Lower leg skin (tissue), 4 donors: ENCODE measurements at regions not wholly inside any gene's neighbourhood (a gene's known extent, or its start where the extent isn't known, plus 50 kb on each side); places are given as distances from the start of the nearest gene placed in this dataset.
A peak's percentile ranks its signal among the peaks of the same experiment; 100 is the strongest.

Experiments
- DNase-seq, 2 donors: peaks; one replicate each; pipeline ENCODE4 v3.0.0-alpha.2; 2019; ENCODE audit warnings: low spot score in 2 of 2
- H3K4me3 ChIP-seq: fragments of 200-600 bp; sonication (generic); 2 replicates; pipeline ENCODE4 v1.5.1; 2017; ENCODE audit warnings: mild to moderate bottlenecking, low read depth; ENCODE audit not compliant: poor library complexity, severe bottlenecking
- CTCF ChIP-seq, 3 donors: fragments of 450-650 bp; IDR thresholded peaks; one replicate each; pipeline ENCODE4 v1.5.1; 2016; ENCODE audit warnings: antibody characterized with exemption in 3 of 3, mild to moderate bottlenecking in 3 of 3, moderate library complexity in 2 of 3
- POLR2A ChIP-seq, 2 donors: fragments of 450-650 bp; IDR thresholded peaks; one replicate each; pipeline ENCODE4 v1.6.1; 2016 to 2017; ENCODE audit warnings: antibody characterized with exemption in 2 of 2, mild to moderate bottlenecking in 1 of 2, moderate library complexity in 1 of 2
- WGBS, 2 donors: methylation state at CpG; one replicate each; pipeline ENCODE4 v1.1.5; 2018; 5-methylcytosine and 5-hydroxymethylcytosine counted together
- intact Hi-C: fragments of 100-400 bp; cut with DNase I; formaldehyde crosslinking; loops from one replicate; pipeline ENCODE4 v1.15.0; 2023; ENCODE audit warnings: low total_unique reads

GRCh38 chr16:66289051-66289680 is 77.3 kb upstream of the CDH5 start:
- WGBS, 2 donors, result 94 to 95% methylated on average over 10 to 15 of the region's 15 CpGs
- intact Hi-C loops, result no loop called here
- TF ChIP-seq POLR2A (IDR thresholded peaks at IDR 0.05) (no peak), CTCF (IDR thresholded peaks at IDR 0.05) (no peak)
- H3K4me3 ChIP-seq, result no peak overlapping the region
- DNase-seq, result peak in 1 of 2 donors; percentile 63

DNA sequence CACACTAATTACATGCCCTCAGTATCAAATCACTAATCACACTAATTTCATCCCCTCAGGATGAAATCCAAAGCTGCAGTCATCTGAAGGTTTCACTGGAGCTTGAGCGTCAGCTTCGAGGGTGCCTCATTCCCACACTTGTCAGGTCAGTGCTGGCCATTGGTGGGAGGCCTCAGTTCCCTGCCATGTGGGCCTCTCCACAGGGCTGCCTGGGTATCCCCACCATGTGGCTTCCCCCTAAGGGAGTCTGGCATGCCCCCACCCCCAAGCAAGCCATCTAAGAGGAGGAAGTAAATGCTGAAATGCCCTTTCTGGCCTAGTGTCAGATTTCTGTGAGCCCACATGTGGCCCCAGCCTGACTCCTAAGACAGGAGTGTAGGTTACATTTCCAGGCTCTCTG is 78.6 kb upstream of the CDH5 start:
- intact Hi-C loops, result no loop called here
- TF ChIP-seq CTCF (IDR thresholded peaks at IDR 0.05) (no peak), POLR2A (IDR thresholded peaks at IDR 0.05) (no peak)
- DNase-seq, result peak in 1 of 2 donors; percentile 52
- no peak overlapping the region for H3K4me3 ChIP-seq
- WGBS, 2 donors, result 85 to 93% methylated on average over 2 of the region's 2 CpGs

- TF ChIP-seq CTCF (IDR thresholded peaks at IDR 0.05) (no peak), POLR2A (IDR thresholded peaks at IDR 0.05) (no peak)
- H3K4me3 ChIP-seq, result no peak overlapping the region
- 62 to 75% methylated on average over 2 of the region's 2 CpGs for WGBS, 2 donors
- intact Hi-C loops, result no loop called here
- peak in 1 of 2 donors; percentile 32 for DNase-seq
Observed at GRCh38 chr16:66287416-66287815, 79.1 kb upstream of the CDH5 start.

DNA sequence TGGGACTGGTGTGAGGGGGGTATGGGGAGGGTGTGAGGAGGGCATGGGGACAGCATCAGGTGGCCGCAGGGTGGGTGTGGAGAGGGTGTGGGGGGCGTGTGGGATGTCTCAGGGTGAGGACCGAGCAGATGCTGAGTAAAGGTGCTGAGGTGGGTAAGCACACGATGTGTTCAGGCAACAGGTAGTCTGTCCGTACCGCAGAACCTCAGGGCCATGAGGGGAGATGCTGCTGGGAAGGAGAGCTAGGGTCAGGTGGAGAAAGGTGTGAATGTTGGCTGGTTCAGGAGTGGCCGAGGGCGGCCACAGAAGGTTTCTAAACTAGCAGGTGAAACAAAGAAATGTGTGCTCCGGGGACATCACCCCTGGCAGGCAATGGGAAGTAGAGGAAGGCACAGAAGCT is 80.0 kb upstream of the CDH5 start:
- TF ChIP-seq POLR2A (IDR thresholded peaks at IDR 0.05) (no peak), CTCF (IDR thresholded peaks at IDR 0.05) (no peak)
- no peak overlapping the region for H3K4me3 ChIP-seq
- 92 to 93% methylated on average over 9 of the region's 9 CpGs for WGBS, 2 donors
- intact Hi-C loops, result no loop called here
- DNase-seq, result peak in 1 of 2 donors; percentile 62

DNA sequence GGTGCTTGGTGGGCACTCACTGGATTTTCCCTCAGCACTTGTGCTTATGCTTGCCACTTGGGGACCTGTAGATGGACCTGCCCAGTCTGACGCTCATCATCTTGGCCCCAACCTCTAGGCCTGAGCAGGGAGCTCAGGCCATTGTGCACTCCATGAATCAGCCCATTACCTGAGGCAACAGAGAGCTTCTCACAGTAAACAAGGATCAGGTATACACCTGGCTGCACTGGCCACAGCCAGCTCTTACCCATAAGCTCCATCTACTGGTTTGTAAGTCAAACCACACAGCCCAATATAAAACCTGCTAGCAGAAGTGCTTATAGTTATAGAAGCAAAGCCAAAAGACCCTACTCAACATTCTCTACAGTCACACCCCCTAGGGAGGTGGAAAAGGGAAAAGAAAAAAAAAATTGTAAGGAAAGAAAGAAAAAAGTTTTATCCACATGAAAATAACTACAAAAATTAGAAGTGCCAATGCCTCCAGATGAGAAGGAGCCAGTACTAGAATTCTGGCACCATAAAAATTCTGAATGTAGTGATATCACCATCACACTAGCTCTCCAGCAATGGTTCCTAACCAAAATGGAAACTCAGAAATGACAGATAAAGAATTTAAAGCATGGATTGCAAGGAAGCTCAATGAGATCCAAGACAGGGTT is 87.8 kb upstream of the CDH5 start:
- intact Hi-C loops, result loop anchor here (10.0 kb wide), 1 partner anchor 624 kb away; no protein-coding TSS in a partner anchor
- 53 to 73% methylated on average over 1 of the region's 1 CpG for WGBS, 2 donors
- no peak for TF ChIP-seq CTCF (IDR thresholded peaks at IDR 0.05)
- no peak for TF ChIP-seq POLR2A (IDR thresholded peaks at IDR 0.05)
- H3K4me3 ChIP-seq, result no peak overlapping the region
- peak in 1 of 2 donors; percentile 65 for DNase-seq
